ENCODE measurements at regions not wholly inside any gene's neighbourhood (a gene's known extent, or its start where the extent isn't known, plus 50 kb on each side); places are given as distances from the start of the nearest gene placed in this dataset.

- Histone ChIP-seq H3K4me1 (ENCODE audit: low read depth) (no peaks in the 10 kb centered on the region), H3K27me3 (no peaks in the 10 kb centered on the region), H3K4me3 (no peak overlapping the region), H3K36me3 (no peaks in the 10 kb centered on the region), H3K9me3 (ENCODE audit: low read depth) (no peaks in the 10 kb centered on the region), H3K27ac (no peak overlapping the region)
- TF ChIP-seq, protein P1, sequence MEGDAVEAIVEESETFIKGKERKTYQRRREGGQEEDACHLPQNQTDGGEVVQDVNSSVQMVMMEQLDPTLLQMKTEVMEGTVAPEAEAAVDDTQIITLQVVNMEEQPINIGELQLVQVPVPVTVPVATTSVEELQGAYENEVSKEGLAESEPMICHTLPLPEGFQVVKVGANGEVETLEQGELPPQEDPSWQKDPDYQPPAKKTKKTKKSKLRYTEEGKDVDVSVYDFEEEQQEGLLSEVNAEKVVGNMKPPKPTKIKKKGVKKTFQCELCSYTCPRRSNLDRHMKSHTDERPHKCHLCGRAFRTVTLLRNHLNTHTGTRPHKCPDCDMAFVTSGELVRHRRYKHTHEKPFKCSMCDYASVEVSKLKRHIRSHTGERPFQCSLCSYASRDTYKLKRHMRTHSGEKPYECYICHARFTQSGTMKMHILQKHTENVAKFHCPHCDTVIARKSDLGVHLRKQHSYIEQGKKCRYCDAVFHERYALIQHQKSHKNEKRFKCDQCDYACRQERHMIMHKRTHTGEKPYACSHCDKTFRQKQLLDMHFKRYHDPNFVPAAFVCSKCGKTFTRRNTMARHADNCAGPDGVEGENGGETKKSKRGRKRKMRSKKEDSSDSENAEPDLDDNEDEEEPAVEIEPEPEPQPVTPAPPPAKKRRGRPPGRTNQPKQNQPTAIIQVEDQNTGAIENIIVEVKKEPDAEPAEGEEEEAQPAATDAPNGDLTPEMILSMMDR (IDR thresholded peaks at IDR 0.05; ENCODE audit: low read depth, low read length): no peak
- DNase-seq (ENCODE audit: low read depth in 1 of 2, low spot score in 1 of 2): peak in 1 of 2 donors; percentile 50
Measured at GRCh38 chr6:147977851-147978465, 364.7 kb upstream of the SASH1 start.

GRCh38 chr6:147979966-147980365 lies 362.7 kb upstream of the SASH1 start:
- DNase-seq (ENCODE audit: low read depth in 1 of 2, low spot score in 1 of 2): no peak
- Histone ChIP-seq H3K36me3 (no peaks in the 10 kb centered on the region), H3K9me3 (ENCODE audit: low read depth) (no peaks in the 10 kb centered on the region), H3K27ac (no peak overlapping the region), H3K27me3 (no peaks in the 10 kb centered on the region), H3K4me1 (ENCODE audit: low read depth) (peaks cover 3% of the 10 kb centered on the region), H3K4me3 (no peak overlapping the region)
- TF ChIP-seq, protein P1 (IDR thresholded peaks at IDR 0.05; ENCODE audit: low read depth, low read length): no peak

DNA sequence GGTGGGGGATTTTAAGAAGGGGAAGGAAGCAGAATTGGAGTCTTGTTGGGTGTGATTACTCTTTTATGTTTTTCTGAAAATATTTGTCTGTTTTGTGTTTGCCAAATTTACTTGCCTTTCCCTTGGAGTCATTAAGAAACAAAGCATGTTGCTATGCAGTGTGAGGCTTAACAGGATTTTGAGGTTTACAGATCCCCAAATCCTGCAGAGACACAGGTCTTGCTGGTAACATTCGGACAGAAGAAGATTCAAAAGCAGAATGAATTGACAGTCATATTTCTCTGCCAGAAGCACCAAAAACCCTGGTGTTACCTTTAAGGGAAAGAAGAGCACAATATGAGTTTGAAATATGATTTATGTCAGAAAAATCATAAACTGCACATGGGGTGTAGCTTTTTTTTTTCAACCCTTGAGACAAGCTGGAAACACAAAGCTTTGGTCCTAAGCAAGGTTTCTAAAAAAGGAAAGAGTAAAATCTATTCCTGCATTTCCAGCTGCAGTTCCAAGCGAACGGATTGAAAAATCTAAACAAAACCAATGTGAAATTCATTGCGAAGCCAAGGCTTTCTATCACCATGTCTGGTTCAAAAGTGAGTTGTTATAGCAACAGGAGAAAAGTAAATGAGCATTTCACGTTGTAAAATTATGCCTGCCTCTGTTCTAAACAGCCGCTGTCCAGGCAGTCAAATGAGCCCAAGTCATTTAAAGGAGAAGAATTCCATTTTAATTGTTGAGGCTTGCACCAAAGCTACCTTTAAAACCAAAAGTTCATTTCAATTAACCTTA lies 358.9 kb upstream of the SASH1 start:
- DNase-seq (ENCODE audit: low read depth in 1 of 2, low spot score in 1 of 2): no peak
- TF ChIP-seq, protein P1 (IDR thresholded peaks at IDR 0.05; ENCODE audit: low read depth, low read length): no peak
- Histone ChIP-seq H3K36me3 (no peaks in the 10 kb centered on the region), H3K4me1 (ENCODE audit: low read depth) (peaks cover 3% of the 10 kb centered on the region), H3K9me3 (ENCODE audit: low read depth) (no peaks in the 10 kb centered on the region), H3K27ac (no peak overlapping the region), H3K4me3 (no peak overlapping the region), H3K27me3 (no peaks in the 10 kb centered on the region)

DNA sequence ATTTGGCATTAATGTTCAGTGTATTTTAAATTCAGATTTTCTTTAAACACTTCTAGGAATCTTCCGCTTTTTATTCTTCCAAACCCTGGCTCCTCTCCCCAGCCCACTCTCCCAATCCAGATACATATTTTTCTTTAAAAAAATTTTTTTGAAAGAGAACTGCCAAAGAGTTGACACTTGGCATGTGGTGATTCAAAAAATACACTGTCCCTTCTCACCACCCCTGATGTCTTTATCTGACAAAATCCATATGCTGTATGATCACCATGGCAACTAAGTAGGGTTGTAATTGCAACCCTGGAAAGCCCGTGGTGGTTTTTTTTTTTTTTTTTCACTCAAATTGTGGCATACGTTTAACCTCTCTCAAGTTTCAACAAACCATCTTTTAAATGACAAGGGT lies 355.8 kb upstream of the SASH1 start:
- H3K27me3 ChIP-seq: no peaks in the 10 kb centered on the region
- peak; percentile 2 to 62 for DNase-seq (ENCODE audit: low read depth in 1 of 2, low spot score in 1 of 2)
- no peaks in the 10 kb centered on the region for H3K36me3 ChIP-seq
- peaks cover 3% of the 10 kb centered on the region for H3K4me1 ChIP-seq (ENCODE audit: low read depth)
- H3K9me3 ChIP-seq (ENCODE audit: low read depth): no peaks in the 10 kb centered on the region
- TF ChIP-seq, protein P1 (IDR thresholded peaks at IDR 0.05; ENCODE audit: low read depth, low read length): no peak
- H3K27ac ChIP-seq: no peak overlapping the region
- H3K4me3 ChIP-seq: no peak overlapping the region

GRCh38 chr6:147990159-147990558 lies 352.5 kb upstream of the SASH1 start:
- DNase-seq (ENCODE audit: low read depth in 1 of 2, low spot score in 1 of 2): no peak
- Histone ChIP-seq H3K27me3 (no peaks in the 10 kb centered on the region), H3K9me3 (ENCODE audit: low read depth) (no peaks in the 10 kb centered on the region), H3K4me1 (ENCODE audit: low read depth) (no peaks in the 10 kb centered on the region), H3K27ac (no peak overlapping the region), H3K4me3 (no peak overlapping the region), H3K36me3 (no peaks in the 10 kb centered on the region)
- TF ChIP-seq, protein P1 (IDR thresholded peaks at IDR 0.05; ENCODE audit: low read depth, low read length): no peak

Measured in cardiac muscle cell (in vitro differentiated cells and primary cell).